Thoracic aorta (tissue), 2 donors: ENCODE measurements at regions not wholly inside any gene's neighbourhood (a gene's known extent, or its start where the extent isn't known, plus 50 kb on each side); places are given as distances from the start of the nearest gene placed in this dataset.

ENCODE experiments used
- ATAC-seq: fragments of 150-250 bp; one replicate; pipeline ENCODE4 v1.8.0; 2017; ENCODE audit warnings: low read depth; ENCODE audit not compliant: insufficient number of reproducible peaks, low FRiP score
- DNase-seq: peaks from one replicate; pipeline ENCODE4 v3.0.0-alpha.2; 2020; ENCODE audit warnings: low spot score
- H3K27ac ChIP-seq, 2 donors: fragments of 200-600 bp; sonication (generic); 1 replicate in 1 of 2; 2 replicates in 1 of 2; pipeline ENCODE4 v1.5.1; 2016; ENCODE audit warnings: mild to moderate bottlenecking in 2 of 2, moderate library complexity in 2 of 2
- H3K27me3 ChIP-seq: fragments of 200-600 bp; sonication (generic); replicated peaks from 2 replicates; pipeline ENCODE4 v1.6.0; 2016; ENCODE audit warnings: mild to moderate bottlenecking; ENCODE audit not compliant: insufficient read depth
- H3K36me3 ChIP-seq: fragments of 200-600 bp; sonication (generic); one replicate; pipeline ENCODE4 v1.5.1; 2016
- H3K4me1 ChIP-seq, 2 donors: fragments of 200-600 bp; sonication (generic); 1 replicate in 1 of 2; 2 replicates in 1 of 2; pipeline versions ENCODE4 v1.5.1 to v1.6.0; 2016; ENCODE audit warnings: low read depth in 2 of 2, mild to moderate bottlenecking in 1 of 2; ENCODE audit not compliant: control insufficient read depth in 1 of 2
- H3K4me3 ChIP-seq: fragments of 200-600 bp; sonication (generic); 2 replicates; pipeline ENCODE4 v1.5.1; 2016; ENCODE audit warnings: mild to moderate bottlenecking
- H3K9me3 ChIP-seq: fragments of 200-600 bp; sonication (generic); 2 replicates; pipeline ENCODE4 v1.5.1; 2016
- CTCF ChIP-seq: fragments of 200-600 bp; sonication (generic); IDR thresholded peaks from one replicate; pipeline ENCODE4 v1.5.1; 2019; ENCODE audit warnings: antibody characterized with exemption

- no peak overlapping the region for H3K27ac ChIP-seq
- DNase-seq (no peak), ATAC-seq (no peak)
- H3K36me3 ChIP-seq: no peaks in the 10 kb centered on the region
- no peaks in the 10 kb centered on the region for H3K4me1 ChIP-seq
- H3K4me3 ChIP-seq: no peak overlapping the region
- no peaks in the 10 kb centered on the region for H3K27me3 ChIP-seq
- no peak for TF ChIP-seq CTCF
- H3K9me3 ChIP-seq: no peaks in the 10 kb centered on the region
Observed at GRCh38 chr6:100959280-100959679, 78.2 kb upstream of the ASCC3 start.

DNA sequence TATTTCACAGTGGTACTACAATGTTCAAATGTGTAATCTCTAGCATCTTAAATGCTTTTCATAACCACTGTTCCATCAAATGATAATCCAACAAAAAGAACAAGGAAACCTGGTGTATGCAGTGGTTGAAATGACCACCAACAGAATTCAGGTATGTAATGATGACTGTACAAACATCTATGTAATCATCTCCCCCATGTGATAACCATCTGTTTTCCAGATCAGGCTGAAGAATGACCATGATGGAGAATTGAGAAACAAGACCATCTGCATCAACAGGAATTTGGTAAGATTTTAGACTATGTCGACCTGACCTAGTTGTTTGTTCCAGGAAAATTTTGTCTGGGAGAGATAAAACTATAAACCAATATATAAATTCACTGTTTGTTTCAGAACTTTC is 81.3 kb upstream of the ASCC3 start:
- Histone ChIP-seq H3K36me3 (no peaks in the 10 kb centered on the region), H3K27ac (no peak overlapping the region), H3K27me3 (no peaks in the 10 kb centered on the region), H3K4me3 (no peak overlapping the region), H3K4me1 (no peaks in the 10 kb centered on the region), H3K9me3 (no peaks in the 10 kb centered on the region)
- no peak for ATAC-seq
- no peak for TF ChIP-seq CTCF
- no peak for DNase-seq

GRCh38 chr6:100965067-100965466 is 83.9 kb upstream of the ASCC3 start:
- Histone ChIP-seq H3K4me1 (no peaks in the 10 kb centered on the region), H3K9me3 (no peaks in the 10 kb centered on the region), H3K27ac (no peak overlapping the region), H3K4me3 (no peak overlapping the region), H3K27me3 (no peaks in the 10 kb centered on the region), H3K36me3 (no peaks in the 10 kb centered on the region)
- no peak for TF ChIP-seq CTCF
- no peak for ATAC-seq
- DNase-seq: no peak

GRCh38 chr6:100968949-100969348 is 87.8 kb upstream of the ASCC3 start:
- DNase-seq: no peak
- Histone ChIP-seq H3K9me3 (no peaks in the 10 kb centered on the region), H3K4me1 (no peaks in the 10 kb centered on the region), H3K36me3 (no peaks in the 10 kb centered on the region), H3K27ac (no peak overlapping the region), H3K27me3 (no peaks in the 10 kb centered on the region), H3K4me3 (no peak overlapping the region)
- ATAC-seq: no peak
- TF ChIP-seq CTCF: no peak

- Histone ChIP-seq H3K4me1 (no peaks in the 10 kb centered on the region), H3K36me3 (no peaks in the 10 kb centered on the region), H3K4me3 (no peak overlapping the region), H3K9me3 (no peaks in the 10 kb centered on the region), H3K27me3 (no peaks in the 10 kb centered on the region), H3K27ac (no peak overlapping the region)
- ATAC-seq (no peak), DNase-seq (no peak)
- TF ChIP-seq CTCF: no peak
Observed at GRCh38 chr6:100979267-100979666, 98.1 kb upstream of the ASCC3 start.
